ENCODE measurements at regions not wholly inside any gene's neighbourhood (a gene's known extent, or its start where the extent isn't known, plus 50 kb on each side); places are given as distances from the start of the nearest gene placed in this dataset.
"Not testable (repeated sequence)": the region's sequence is repeated elsewhere in the genome, so short reads cannot be mapped to it uniquely, and the experiment has no call there.

- DNase-seq (ENCODE audit: extremely low spot score); H3K4me1 ChIP-seq (ENCODE audit: insufficient read depth): not testable (repeated sequence)
- 82% methylated on average over 1 of the region's 1 CpG for WGBS
Observed at GRCh38 chr7:9919-10318, 182.5 kb upstream of the FAM20C start.

GRCh38 chr7:32565-33280 is 159.6 kb upstream of the FAM20C start:
- H3K27ac ChIP-seq (ENCODE audit: low read depth); H3K4me1 ChIP-seq (ENCODE audit: insufficient read depth); H3K4me3 ChIP-seq (ENCODE audit: low read depth, low read length); DNase-seq (ENCODE audit: extremely low spot score); H3K36me3 ChIP-seq (ENCODE audit: insufficient read depth): not testable (repeated sequence)
- WGBS, result 92% methylated on average over 9 of the region's 20 CpGs

More at GRCh38 chr7:9919-10318, 182.5 kb upstream of the FAM20C start:
- H3K36me3 ChIP-seq (ENCODE audit: insufficient read depth); H3K4me3 ChIP-seq (ENCODE audit: low read depth, low read length); H3K27ac ChIP-seq (ENCODE audit: low read depth): not testable (repeated sequence)

GRCh38 chr7:35121-35541 is 157.2 kb upstream of the FAM20C start:
- H3K4me1 ChIP-seq (ENCODE audit: insufficient read depth); H3K4me3 ChIP-seq (ENCODE audit: low read depth, low read length); H3K36me3 ChIP-seq (ENCODE audit: insufficient read depth); DNase-seq (ENCODE audit: extremely low spot score); H3K27ac ChIP-seq (ENCODE audit: low read depth): not testable (repeated sequence)
- WGBS, result 80% methylated on average over 9 of the region's 9 CpGs

- not testable (repeated sequence) for H3K36me3 ChIP-seq (ENCODE audit: insufficient read depth); DNase-seq (ENCODE audit: extremely low spot score)
- WGBS, result no CpG with 5 or more reads among the region's 4 CpGs
Observed at GRCh38 chr7:36539-36938, 155.8 kb upstream of the FAM20C start.

GRCh38 chr7:37656-38055 is 154.7 kb upstream of the FAM20C start:
- H3K36me3 ChIP-seq (ENCODE audit: insufficient read depth); H3K27ac ChIP-seq (ENCODE audit: low read depth); H3K4me3 ChIP-seq (ENCODE audit: low read depth, low read length); DNase-seq (ENCODE audit: extremely low spot score); H3K4me1 ChIP-seq (ENCODE audit: insufficient read depth): not testable (repeated sequence)
- 93% methylated on average over 10 of the region's 10 CpGs for WGBS

More at GRCh38 chr7:36539-36938, 155.8 kb upstream of the FAM20C start:
- H3K27ac ChIP-seq (ENCODE audit: low read depth); H3K4me3 ChIP-seq (ENCODE audit: low read depth, low read length); H3K4me1 ChIP-seq (ENCODE audit: insufficient read depth): not testable (repeated sequence)

- DNase-seq (ENCODE audit: extremely low spot score); H3K4me1 ChIP-seq (ENCODE audit: insufficient read depth); H3K36me3 ChIP-seq (ENCODE audit: insufficient read depth); H3K4me3 ChIP-seq (ENCODE audit: low read depth, low read length); H3K27ac ChIP-seq (ENCODE audit: low read depth): not testable (repeated sequence)
- WGBS, result 55% methylated on average over 3 of the region's 4 CpGs
Observed at GRCh38 chr7:38444-38843, 153.9 kb upstream of the FAM20C start.

DNA sequence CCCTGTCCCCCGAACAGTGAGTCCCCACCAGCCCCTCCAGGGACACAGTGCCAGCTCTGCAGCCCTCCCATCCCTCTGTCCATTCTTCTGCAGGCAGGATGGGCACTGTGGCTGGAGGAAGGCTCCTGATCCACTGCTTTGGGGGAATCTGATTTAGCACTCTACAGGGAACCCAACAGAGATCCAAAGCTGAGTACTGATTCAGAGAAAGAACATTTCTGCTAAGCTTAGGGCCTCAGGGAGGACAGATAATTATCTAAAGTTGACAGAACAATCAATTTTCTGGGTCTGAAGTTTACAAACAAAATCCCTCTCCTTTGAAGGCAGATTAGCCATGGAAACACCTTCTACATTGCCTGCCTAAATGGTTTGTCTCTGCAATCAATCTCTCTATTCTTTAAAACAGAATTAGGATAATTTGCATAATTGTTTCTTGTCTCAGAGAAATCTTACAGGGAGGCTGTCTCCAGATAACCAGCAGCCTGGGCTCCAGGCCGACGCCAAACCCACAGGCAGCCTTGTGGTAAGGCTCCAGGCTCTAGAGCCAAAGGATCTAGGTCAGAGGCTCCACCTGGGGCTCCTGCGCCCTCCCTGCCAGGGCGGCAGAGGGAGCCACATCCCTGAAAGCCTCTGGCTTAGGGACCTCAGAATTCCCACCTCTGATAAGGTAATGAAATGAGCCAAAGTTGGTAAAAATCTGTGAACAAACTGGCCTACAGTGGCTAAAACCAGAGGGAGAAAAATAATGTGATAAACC is 152.2 kb upstream of the FAM20C start:
- WGBS, result 51% methylated on average over 4 of the region's 5 CpGs
- DNase-seq (ENCODE audit: extremely low spot score); H3K4me1 ChIP-seq (ENCODE audit: insufficient read depth); H3K27ac ChIP-seq (ENCODE audit: low read depth); H3K4me3 ChIP-seq (ENCODE audit: low read depth, low read length); H3K36me3 ChIP-seq (ENCODE audit: insufficient read depth): not testable (repeated sequence)

GRCh38 chr7:40799-41750 is 151.3 kb upstream of the FAM20C start:
- no peaks in the 10 kb centered on the region for H3K4me1 ChIP-seq (ENCODE audit: insufficient read depth)
- 82% methylated on average over 16 of the region's 16 CpGs for WGBS
- no peaks in the 10 kb centered on the region for H3K36me3 ChIP-seq (ENCODE audit: insufficient read depth)
- no peak overlapping the region for H3K27ac ChIP-seq (ENCODE audit: low read depth)
- no peak overlapping the region for H3K4me3 ChIP-seq (ENCODE audit: low read depth, low read length)
- DNase-seq (ENCODE audit: extremely low spot score), result no peak

DNA sequence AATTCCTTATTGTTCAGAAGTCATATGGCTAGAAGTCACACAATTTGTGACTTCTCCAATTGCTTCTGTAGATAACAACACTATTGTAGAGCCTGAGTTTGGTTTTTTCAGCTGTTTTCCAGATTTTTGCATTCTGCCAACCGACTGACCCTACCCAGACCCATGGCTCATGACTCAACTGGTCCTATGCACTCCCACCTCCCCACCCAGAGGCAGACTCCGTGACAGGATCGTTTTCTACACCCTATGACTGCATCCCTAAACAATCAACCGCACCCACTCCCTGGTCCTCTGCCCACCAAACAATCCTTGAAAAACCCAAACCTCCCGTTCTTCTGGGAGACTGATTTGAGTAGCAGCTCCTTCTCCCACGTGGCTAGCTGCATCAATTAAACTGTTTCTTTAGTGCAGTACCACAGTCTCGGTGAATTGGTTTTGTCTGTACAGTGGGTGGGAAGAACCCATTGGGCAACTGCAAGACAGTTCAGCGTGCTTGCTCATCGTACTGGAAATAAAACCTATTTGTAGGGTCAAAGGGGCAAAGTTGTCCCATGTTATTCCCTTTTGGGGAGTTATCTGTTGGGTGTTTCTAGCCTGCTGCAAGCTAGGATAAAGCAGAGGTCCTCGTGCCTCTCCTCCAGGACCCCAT is 150.3 kb upstream of the FAM20C start:
- no peak overlapping the region for H3K27ac ChIP-seq (ENCODE audit: low read depth)
- H3K36me3 ChIP-seq (ENCODE audit: insufficient read depth), result no peaks in the 10 kb centered on the region
- no peak for DNase-seq (ENCODE audit: extremely low spot score)
- 74% methylated on average over 10 of the region's 10 CpGs for WGBS
- no peak overlapping the region for H3K4me3 ChIP-seq (ENCODE audit: low read depth, low read length)
- no peaks in the 10 kb centered on the region for H3K4me1 ChIP-seq (ENCODE audit: insufficient read depth)

DNA sequence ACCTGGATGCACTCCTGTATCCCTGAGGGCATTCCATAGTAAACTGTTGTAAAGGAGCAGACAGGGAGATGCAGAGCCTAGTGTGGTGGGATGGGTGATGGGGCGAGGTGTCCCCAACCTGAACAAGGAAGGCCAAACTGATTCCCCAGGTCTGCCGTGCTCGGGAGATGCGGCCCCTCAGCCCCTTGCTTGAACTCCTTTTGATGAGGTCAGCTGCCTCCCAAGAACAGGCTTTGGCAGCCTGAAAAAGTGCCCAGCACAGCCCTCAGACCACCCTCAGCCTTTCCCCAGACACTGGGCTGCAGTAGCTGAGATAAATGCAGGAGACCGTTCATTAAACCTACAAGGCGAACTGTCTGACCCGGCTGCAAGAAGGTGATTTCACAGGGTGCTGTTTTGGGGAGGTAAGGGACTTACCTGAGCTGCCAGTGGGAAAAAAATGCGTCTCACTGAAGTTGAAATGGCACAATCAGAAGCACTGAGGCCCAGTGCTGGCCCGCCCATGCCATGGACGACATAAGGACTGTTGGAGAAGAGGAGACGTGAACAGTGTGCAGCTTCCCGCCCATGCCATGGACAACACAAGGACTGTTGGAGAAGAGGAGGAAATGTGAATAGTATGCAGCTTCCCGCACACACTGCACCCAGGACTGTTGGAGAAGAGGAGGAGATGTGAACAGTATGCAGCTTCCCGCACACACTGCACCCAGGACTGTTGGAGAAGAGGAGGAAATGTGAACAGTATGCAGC is 148.4 kb upstream of the FAM20C start:
- no peak for DNase-seq (ENCODE audit: extremely low spot score)
- WGBS, result 87% methylated on average over 14 of the region's 14 CpGs

GRCh38 chr7:44541-44896 is 147.9 kb upstream of the FAM20C start:
- 82% methylated on average over 12 of the region's 12 CpGs for WGBS
- no peaks in the 10 kb centered on the region for H3K4me1 ChIP-seq (ENCODE audit: insufficient read depth)
- no peaks in the 10 kb centered on the region for H3K36me3 ChIP-seq (ENCODE audit: insufficient read depth)
- no peak for DNase-seq (ENCODE audit: extremely low spot score)
- H3K4me3 ChIP-seq (ENCODE audit: low read depth, low read length), result no peak overlapping the region
- no peak overlapping the region for H3K27ac ChIP-seq (ENCODE audit: low read depth)

More for the DNA sequence above, 148.4 kb upstream of the FAM20C start:
- Histone ChIP-seq H3K27ac (ENCODE audit: low read depth) (no peak overlapping the region), H3K4me1 (ENCODE audit: insufficient read depth) (no peaks in the 10 kb centered on the region), H3K36me3 (ENCODE audit: insufficient read depth) (no peaks in the 10 kb centered on the region), H3K4me3 (ENCODE audit: low read depth, low read length) (no peak overlapping the region)

- Histone ChIP-seq H3K4me3 (ENCODE audit: low read depth, low read length) (no peak overlapping the region), H3K27ac (ENCODE audit: low read depth) (no peak overlapping the region), H3K4me1 (ENCODE audit: insufficient read depth) (no peaks in the 10 kb centered on the region), H3K36me3 (ENCODE audit: insufficient read depth) (no peaks in the 10 kb centered on the region)
- DNase-seq (ENCODE audit: extremely low spot score), result no peak
- 78% methylated on average over 14 of the region's 14 CpGs for WGBS
Observed at GRCh38 chr7:45106-46090, 147.0 kb upstream of the FAM20C start.

Data from urinary bladder (tissue), 3 donors.